BLaER1 (cell line): ENCODE measurements at regions not wholly inside any gene's neighbourhood (a gene's known extent, or its start where the extent isn't known, plus 50 kb on each side); places are given as distances from the start of the nearest gene placed in this dataset.
A peak's percentile ranks its signal among the peaks of the same experiment; 100 is the strongest.

Source experiments
- H3K27ac ChIP-seq: shearing (Covaris generic); formaldehyde crosslinking; 2 replicates; pipeline ENCODE4 v1.8.1; 2022
- H3K27me3 ChIP-seq: shearing (Covaris generic); formaldehyde crosslinking; 2 replicates; pipeline ENCODE4 v1.8.1; 2022
- H3K36me3 ChIP-seq: shearing (Covaris generic); formaldehyde crosslinking; 2 replicates; pipeline ENCODE4 v1.8.1; 2022
- H3K4me1 ChIP-seq: shearing (Covaris generic); formaldehyde crosslinking; 2 replicates; pipeline ENCODE4 v1.8.1; 2022
- H3K4me2 ChIP-seq: shearing (Covaris generic); formaldehyde crosslinking; 2 replicates; pipeline ENCODE4 v1.8.1; 2022
- H3K4me3 ChIP-seq: shearing (Covaris generic); formaldehyde crosslinking; 2 replicates; pipeline ENCODE4 v1.8.1; 2022
- H3K9ac ChIP-seq: shearing (Covaris generic); formaldehyde crosslinking; 2 replicates; pipeline ENCODE4 v1.8.1; 2022
- H3K9me3 ChIP-seq: shearing (Covaris generic); formaldehyde crosslinking; 2 replicates; pipeline ENCODE4 v1.8.1; 2022
- H4K20me1 ChIP-seq: shearing (Covaris generic); formaldehyde crosslinking; 2 replicates; pipeline ENCODE4 v1.8.1; 2022
- Cebpa-rat ChIP-seq: shearing (Covaris generic); IDR thresholded peaks from 2 replicates; pipeline ENCODE4 v1.8.1; 2022

DNA sequence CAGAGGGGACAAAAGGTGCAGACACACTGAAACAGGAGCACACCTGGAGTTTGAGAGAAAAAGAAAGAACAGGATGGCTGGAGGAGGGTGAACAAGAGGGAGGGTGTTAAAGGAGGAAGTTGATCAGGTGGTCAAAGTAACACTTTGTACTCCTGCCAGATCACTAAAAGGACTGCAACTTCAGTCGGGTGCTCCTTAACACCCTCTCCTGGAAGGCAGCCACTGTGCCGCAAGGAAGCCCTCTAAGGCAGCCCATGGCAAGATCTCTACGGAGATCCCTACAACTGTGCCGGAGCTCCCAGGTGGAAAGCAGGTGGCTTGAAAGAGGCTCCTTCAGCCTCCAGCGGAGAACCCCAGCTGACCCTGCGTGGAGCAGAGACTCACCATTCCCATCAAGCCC lies 124.4 kb upstream of the MSX2 start:
- Histone ChIP-seq H3K4me3 (no peak overlapping the region), H3K4me1 (no peaks in the 10 kb centered on the region), H3K4me2 (no peak overlapping the region), H3K9ac (no peak overlapping the region), H3K9me3 (peaks cover 6% of the 10 kb centered on the region), H4K20me1 (no peaks in the 10 kb centered on the region), H3K36me3 (no peaks in the 10 kb centered on the region), H3K27me3 (no peaks in the 10 kb centered on the region), H3K27ac (no peak overlapping the region)
- TF ChIP-seq Cebpa-rat = no peak

DNA sequence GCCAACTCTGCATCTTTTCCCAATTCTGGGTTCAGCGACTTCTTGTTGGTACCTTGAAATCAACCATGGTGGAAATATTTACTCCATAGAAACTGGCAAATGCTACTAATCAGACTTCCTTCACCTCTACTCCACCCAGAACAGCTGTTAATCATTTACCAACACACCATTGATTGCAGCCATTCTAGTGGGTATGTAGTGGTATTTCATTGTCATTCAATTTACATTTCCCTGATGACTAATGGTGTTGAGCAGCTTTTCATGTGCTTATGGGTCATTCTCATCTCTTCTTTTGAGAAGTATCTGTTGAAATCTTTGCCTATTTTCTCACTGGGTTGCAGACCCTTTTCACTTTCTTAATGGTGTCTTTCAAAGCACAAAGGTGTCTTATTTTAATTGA lies 122.4 kb upstream of the MSX2 start:
- H4K20me1 ChIP-seq = no peaks in the 10 kb centered on the region
- TF ChIP-seq Cebpa-rat = no peak
- H3K4me2 ChIP-seq = no peak overlapping the region
- H3K27ac ChIP-seq = no peak overlapping the region
- peaks cover 6% of the 10 kb centered on the region for H3K4me1 ChIP-seq
- no peak overlapping the region for H3K4me3 ChIP-seq
- no peaks in the 10 kb centered on the region for H3K36me3 ChIP-seq
- peaks cover 6% of the 10 kb centered on the region for H3K9me3 ChIP-seq
- no peaks in the 10 kb centered on the region for H3K27me3 ChIP-seq
- H3K9ac ChIP-seq = no peak overlapping the region

DNA sequence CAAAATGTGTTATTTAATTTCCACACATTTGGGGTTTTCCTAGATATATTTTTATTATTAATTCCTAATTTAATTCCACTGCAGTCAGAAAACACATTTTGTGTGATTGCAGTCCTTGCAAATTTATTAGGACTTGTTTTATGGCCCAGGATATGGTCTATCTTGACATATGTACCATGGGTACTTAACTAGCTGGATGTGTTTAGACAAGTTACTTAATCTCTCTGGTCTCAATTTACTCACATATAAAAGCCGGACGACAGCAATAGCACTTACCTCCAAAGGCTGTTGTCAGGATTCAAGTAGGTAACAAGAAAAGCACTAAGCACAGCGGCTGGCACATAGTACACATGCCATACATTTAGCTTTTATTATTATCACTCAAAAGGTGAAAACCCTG lies 118.2 kb upstream of the MSX2 start:
- no peaks in the 10 kb centered on the region for H3K27me3 ChIP-seq
- H4K20me1 ChIP-seq = no peaks in the 10 kb centered on the region
- H3K4me3 ChIP-seq = no peak overlapping the region
- TF ChIP-seq Cebpa-rat = no peak
- H3K9ac ChIP-seq = no peak overlapping the region; the same call in 1 of the 2 replicates
- H3K9me3 ChIP-seq = peaks cover 6% of the 10 kb centered on the region
- peaks cover 48% of the 10 kb centered on the region for H3K4me1 ChIP-seq
- H3K4me2 ChIP-seq = no peak overlapping the region
- H3K27ac ChIP-seq = no peak overlapping the region
- H3K36me3 ChIP-seq = no peaks in the 10 kb centered on the region

DNA sequence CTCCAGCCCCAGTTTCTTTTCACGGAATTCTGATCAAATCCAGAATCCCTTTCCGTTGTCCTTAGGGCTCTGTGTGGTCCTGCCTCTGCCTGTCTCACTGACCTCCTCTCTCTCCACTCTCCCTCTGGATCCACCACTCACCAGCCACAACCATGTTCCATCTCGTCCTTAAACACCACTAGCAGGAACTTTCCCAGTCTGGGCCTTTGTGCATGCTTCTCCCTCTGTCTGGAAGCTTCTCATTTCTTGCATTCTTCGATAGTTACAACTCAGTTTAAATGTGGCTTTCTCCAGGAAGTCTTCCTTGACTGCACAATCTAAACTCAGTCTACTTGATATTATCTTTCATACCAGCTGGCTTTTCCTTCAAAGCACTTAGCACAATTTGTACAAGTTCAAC lies 117.7 kb upstream of the MSX2 start:
- peaks cover 53% of the 10 kb centered on the region for H3K4me1 ChIP-seq
- H3K4me3 ChIP-seq = no peak overlapping the region
- H3K9ac ChIP-seq = no peak overlapping the region; the same call in 1 of the 2 replicates
- H3K36me3 ChIP-seq = no peaks in the 10 kb centered on the region
- no peak overlapping the region for H3K27ac ChIP-seq
- peaks cover 6% of the 10 kb centered on the region for H3K9me3 ChIP-seq
- no peaks in the 10 kb centered on the region for H4K20me1 ChIP-seq
- H3K4me2 ChIP-seq = peak overlapping the region; percentile 10; the same call in 1 of the 2 replicates
- H3K27me3 ChIP-seq = no peaks in the 10 kb centered on the region
- no peak for TF ChIP-seq Cebpa-rat

DNA sequence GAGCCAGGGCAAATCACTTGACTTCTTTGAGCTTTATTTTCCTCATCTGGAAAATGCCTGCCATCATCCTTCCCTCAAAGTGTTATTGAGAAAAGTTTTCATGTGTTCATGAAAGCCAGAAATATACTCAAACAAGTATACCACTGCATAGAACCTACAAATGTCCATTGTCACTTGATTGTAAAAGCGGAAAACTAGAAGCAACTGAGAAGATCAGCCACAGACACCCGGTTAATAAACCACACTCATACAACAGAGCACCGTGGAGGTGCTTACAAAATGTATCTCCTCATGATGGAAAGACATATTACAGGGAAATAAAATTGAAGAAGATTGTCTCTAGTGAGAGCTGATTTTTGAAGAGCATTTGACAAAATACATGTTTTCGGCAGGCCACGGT lies 117.2 kb upstream of the MSX2 start:
- Histone ChIP-seq H3K9me3 (peaks cover 6% of the 10 kb centered on the region), H3K36me3 (no peaks in the 10 kb centered on the region), H3K4me3 (no peak overlapping the region), H3K27me3 (no peaks in the 10 kb centered on the region), H4K20me1 (no peaks in the 10 kb centered on the region), H3K27ac (no peak overlapping the region), H3K9ac (no peak overlapping the region), H3K4me1 (peaks cover 53% of the 10 kb centered on the region), H3K4me2 (peak overlapping the region; percentile 10; the same call in 1 of the 2 replicates)
- TF ChIP-seq Cebpa-rat = no peak

DNA sequence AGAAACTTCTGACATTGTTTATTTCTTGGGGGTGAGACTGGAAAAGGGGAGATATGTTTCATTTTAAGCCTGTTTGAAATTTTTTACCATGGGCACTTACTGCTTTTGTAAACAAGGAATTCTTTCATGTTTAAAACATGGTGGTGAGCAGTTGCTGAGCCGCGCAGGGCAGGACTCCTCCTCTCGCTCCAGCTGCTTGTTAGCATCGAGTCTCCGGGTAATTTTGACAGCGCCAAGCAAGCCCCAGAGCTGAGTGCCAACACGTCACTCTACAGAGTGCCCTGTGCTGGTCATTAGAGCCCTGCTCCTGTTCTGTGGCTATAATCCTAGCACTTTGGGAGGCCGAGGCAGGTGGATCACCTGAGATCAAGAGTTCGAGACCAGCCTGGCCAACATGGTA lies 116.5 kb upstream of the MSX2 start:
- Histone ChIP-seq H4K20me1 (no peaks in the 10 kb centered on the region), H3K9me3 (peaks cover 6% of the 10 kb centered on the region), H3K4me2 (peak overlapping the region; percentile 78; the same call in 1 of the 2 replicates), H3K27ac (no peak overlapping the region), H3K4me3 (no peak overlapping the region), H3K9ac (no peak overlapping the region), H3K36me3 (no peaks in the 10 kb centered on the region), H3K4me1 (peaks cover 58% of the 10 kb centered on the region), H3K27me3 (no peaks in the 10 kb centered on the region)
- no peak for TF ChIP-seq Cebpa-rat

DNA sequence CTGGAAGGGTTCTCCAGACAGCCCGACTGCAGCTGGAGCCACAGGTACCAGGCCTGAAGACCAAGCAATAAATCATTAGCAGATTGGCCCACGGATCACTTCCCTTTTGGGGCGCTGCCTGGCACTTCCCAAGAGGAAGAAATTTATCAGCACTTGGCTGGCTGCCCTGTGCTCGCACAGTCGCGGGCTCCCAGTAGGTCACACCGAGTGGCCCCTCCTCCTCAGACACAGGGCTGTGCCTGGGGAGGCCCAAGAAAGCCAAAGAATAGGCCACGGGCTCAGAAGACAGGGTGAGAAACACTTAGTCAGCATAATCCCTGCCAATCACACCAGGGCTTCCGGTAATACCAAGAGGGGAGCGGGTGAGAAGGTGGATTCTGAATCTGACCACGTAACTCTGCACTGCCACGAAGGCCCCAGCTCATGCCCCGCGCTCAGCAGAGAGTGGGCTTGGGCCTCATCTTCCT lies 115.7 kb upstream of the MSX2 start:
- H3K27ac ChIP-seq = peak overlapping the region; percentile 42; the same call in 1 of the 2 replicates
- H3K4me1 ChIP-seq = peaks cover 64% of the 10 kb centered on the region

DNA sequence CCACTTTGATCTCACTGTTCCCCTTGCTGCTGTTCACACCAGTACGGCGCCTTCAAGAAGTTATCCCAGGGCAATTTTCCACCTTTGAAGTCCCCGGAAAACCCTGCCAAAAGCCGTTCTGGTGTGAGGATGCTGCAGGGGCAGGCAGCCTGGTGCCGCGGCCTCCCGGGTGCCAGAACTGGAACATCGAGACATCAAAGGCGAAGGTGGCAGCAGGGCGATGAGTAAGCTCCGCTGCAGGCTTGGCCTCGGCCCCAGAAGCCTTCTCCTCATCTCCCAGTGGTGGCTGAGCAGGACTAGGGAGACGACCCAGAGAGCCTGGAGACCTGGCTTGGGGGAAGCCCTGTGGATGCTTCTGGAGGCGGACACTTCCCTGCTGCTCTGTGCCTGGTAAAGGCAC lies 115.3 kb upstream of the MSX2 start:
- Histone ChIP-seq H3K9me3 (peaks cover 6% of the 10 kb centered on the region), H3K4me3 (no peak overlapping the region), H3K27me3 (no peaks in the 10 kb centered on the region), H3K4me2 (peak overlapping the region; percentile 78), H3K9ac (0 out of 2 replicates have a peak overlapping the region, but pooled peaks have one; percentile 21), H3K27ac (peak overlapping the region; percentile 42; the same call in 1 of the 2 replicates), H3K4me1 (peaks cover 68% of the 10 kb centered on the region), H4K20me1 (no peaks in the 10 kb centered on the region), H3K36me3 (no peaks in the 10 kb centered on the region)
- TF ChIP-seq Cebpa-rat = no peak

More for the DNA sequence above, 115.7 kb upstream of the MSX2 start:
- peak overlapping the region; percentile 16; the same call in 1 of the 2 replicates for H3K9ac ChIP-seq
- no peak overlapping the region for H3K4me3 ChIP-seq
- no peaks in the 10 kb centered on the region for H3K36me3 ChIP-seq
- H3K27me3 ChIP-seq = no peaks in the 10 kb centered on the region
- TF ChIP-seq Cebpa-rat = no peak
- peaks cover 8% of the 10 kb centered on the region for H3K9me3 ChIP-seq
- no peaks in the 10 kb centered on the region for H4K20me1 ChIP-seq
- H3K4me2 ChIP-seq = peak overlapping the region; percentile 78

DNA sequence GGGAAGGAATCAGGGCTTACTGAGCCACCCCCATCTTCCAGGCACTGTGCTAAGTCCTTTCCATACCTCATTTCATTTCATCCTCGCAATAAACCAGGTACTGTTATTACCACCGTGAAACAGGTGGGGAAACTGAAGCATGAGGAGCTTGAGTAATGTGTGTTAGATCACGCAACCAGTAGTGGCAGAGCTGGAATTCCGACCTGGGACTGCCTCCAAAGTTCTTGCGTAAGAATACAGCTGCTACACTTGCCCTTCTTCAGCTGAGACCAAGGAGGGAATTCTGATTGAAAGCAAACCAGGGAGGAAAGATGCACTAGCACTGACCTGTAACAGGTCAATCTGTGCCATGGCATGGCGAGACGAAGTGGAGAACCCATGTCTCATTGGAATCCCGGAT lies 113.4 kb upstream of the MSX2 start:
- H3K4me2 ChIP-seq = peak overlapping the region; percentile 78
- H3K4me1 ChIP-seq = peaks cover 68% of the 10 kb centered on the region

DNA sequence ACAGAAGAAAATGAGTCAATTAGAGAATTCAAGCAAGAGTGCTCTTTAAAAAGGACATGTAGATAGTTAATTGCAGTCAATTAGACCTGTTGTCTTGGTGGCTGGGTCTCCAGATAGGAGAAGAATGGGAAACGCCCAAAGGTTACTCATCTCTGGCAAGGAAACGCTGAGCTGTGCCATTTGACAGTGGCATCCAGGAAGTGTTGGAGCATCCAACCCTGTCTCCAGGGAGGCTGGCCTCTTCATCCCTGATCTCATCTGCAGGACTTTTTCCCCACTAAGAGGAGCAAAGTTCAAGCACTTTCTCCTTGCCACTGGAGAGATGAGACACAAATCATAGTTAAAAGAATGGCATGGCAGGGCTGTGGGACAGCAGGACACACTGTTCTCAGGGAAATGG lies 111.7 kb upstream of the MSX2 start:
- peaks cover 54% of the 10 kb centered on the region for H3K4me1 ChIP-seq

More for the DNA sequence above, 113.4 kb upstream of the MSX2 start:
- Histone ChIP-seq H3K36me3 (no peaks in the 10 kb centered on the region), H3K27ac (no peak overlapping the region), H4K20me1 (no peaks in the 10 kb centered on the region), H3K4me3 (no peak overlapping the region), H3K9me3 (peaks cover 17% of the 10 kb centered on the region), H3K9ac (no peak overlapping the region), H3K27me3 (no peaks in the 10 kb centered on the region)
- peak; percentile 63 for TF ChIP-seq Cebpa-rat

More for the DNA sequence above, 111.7 kb upstream of the MSX2 start:
- no peak overlapping the region for H3K9ac ChIP-seq
- no peaks in the 10 kb centered on the region for H4K20me1 ChIP-seq
- H3K27ac ChIP-seq = no peak overlapping the region
- no peak for TF ChIP-seq Cebpa-rat
- peak overlapping the region; percentile 13; the same call in 1 of the 2 replicates for H3K4me2 ChIP-seq
- H3K27me3 ChIP-seq = no peaks in the 10 kb centered on the region
- H3K4me3 ChIP-seq = no peak overlapping the region
- no peaks in the 10 kb centered on the region for H3K36me3 ChIP-seq
- H3K9me3 ChIP-seq = peaks cover 17% of the 10 kb centered on the region
